ENCODE measurements at regions not wholly inside any gene's neighbourhood (a gene's known extent, or its start where the extent isn't known, plus 50 kb on each side); places are given as distances from the start of the nearest gene placed in this dataset.

- TF ChIP-seq CTCF (IDR thresholded peaks at IDR 0.05) (no peak), POLR2A (IDR thresholded peaks at IDR 0.05) (no peak)
Observed at GRCh38 chr1:98027103-98027705, 106.4 kb upstream of the DPYD start.
